Osteoblast (primary cell): ENCODE measurements at regions not wholly inside any gene's neighbourhood (a gene's known extent, or its start where the extent isn't known, plus 50 kb on each side); places are given as distances from the start of the nearest gene placed in this dataset.
A peak's percentile ranks its signal among the peaks of the same experiment; 100 is the strongest.

Source experiments
- DNase-seq: peaks from one replicate; pipeline ENCODE4 v3.0.0; 2011; ENCODE audit warnings: low spot score, mixed read lengths; ENCODE audit not compliant: insufficient read length; ENCODE audit errors: missing footprints
- H2AFZ ChIP-seq: 2 replicates; pipeline ENCODE4 v1.6.0; 2011; ENCODE audit warnings: mild to moderate bottlenecking, low read length
- H3K27ac ChIP-seq: 2 replicates; pipeline ENCODE4 v1.5.1; 2011; ENCODE audit warnings: mild to moderate bottlenecking, low read depth, low read length, moderate library complexity
- H3K27me3 ChIP-seq: 2 replicates; pipeline ENCODE4 v1.6.0; 2012; ENCODE audit warnings: mild to moderate bottlenecking, control low read depth, inconsistent platforms, low read length, moderate library complexity; ENCODE audit not compliant: insufficient read depth
- H3K36me3 ChIP-seq: 2 replicates; pipeline ENCODE4 v1.5.1; 2011; ENCODE audit warnings: mild to moderate bottlenecking, low read length, control low read depth, moderate library complexity; ENCODE audit not compliant: insufficient read depth
- H3K4me1 ChIP-seq: 2 replicates; pipeline ENCODE4 v1.5.1; 2011; ENCODE audit warnings: mild to moderate bottlenecking, low read length, control low read depth, moderate library complexity; ENCODE audit not compliant: insufficient read depth
- H3K4me2 ChIP-seq: 2 replicates; pipeline ENCODE4 v1.6.0; 2011; ENCODE audit warnings: mild to moderate bottlenecking, low read length; ENCODE audit not compliant: insufficient read depth
- H3K4me3 ChIP-seq: fragments of 200-600 bp; sonication (generic); 3 replicates; pipeline ENCODE4 v1.5.1; 2012; ENCODE audit warnings: mild to moderate bottlenecking, low read length, inconsistent platforms; ENCODE audit not compliant: insufficient read depth
- H3K79me2 ChIP-seq: 2 replicates; pipeline ENCODE4 v1.6.0; 2012; ENCODE audit warnings: mild to moderate bottlenecking, low read length, control low read depth, inconsistent platforms; ENCODE audit not compliant: insufficient read depth
- H3K9me3 ChIP-seq: 2 replicates; pipeline ENCODE4 v1.5.1; 2011; ENCODE audit warnings: low read depth, low read length, control low read depth
- H4K20me1 ChIP-seq: 2 replicates; pipeline ENCODE4 v1.6.0; 2012; ENCODE audit warnings: mild to moderate bottlenecking, low read length, control low read depth; ENCODE audit not compliant: insufficient read depth
- CTCF ChIP-seq: IDR thresholded peaks from 2 replicates; pipeline ENCODE4 v1.5.1; 2011; ENCODE audit warnings: mild to moderate bottlenecking, low read depth, low read length, moderate library complexity; ENCODE audit errors: extremely low read depth

- no peaks in the 10 kb centered on the region for H4K20me1 ChIP-seq
- no peak for DNase-seq
- no peak overlapping the region for H3K4me2 ChIP-seq
- H3K4me1 ChIP-seq = no peaks in the 10 kb centered on the region
- no peaks in the 10 kb centered on the region for H3K9me3 ChIP-seq
- H2AFZ ChIP-seq = no peak overlapping the region
- no peak overlapping the region for H3K4me3 ChIP-seq
- no peak overlapping the region for H3K27ac ChIP-seq
- TF ChIP-seq CTCF = no peak
- no peaks in the 10 kb centered on the region for H3K36me3 ChIP-seq
- H3K27me3 ChIP-seq = no peaks in the 10 kb centered on the region
- no peaks in the 10 kb centered on the region for H3K79me2 ChIP-seq
Measured at GRCh38 chr2:16763493-16763899, 97.9 kb upstream of the CYRIA start.

GRCh38 chr2:16763056-16763455, 97.4 kb upstream of the CYRIA start:
- Histone ChIP-seq H3K4me3 (no peak overlapping the region), H3K27ac (no peak overlapping the region), H3K27me3 (no peaks in the 10 kb centered on the region), H2AFZ (no peak overlapping the region), H3K4me1 (no peaks in the 10 kb centered on the region), H3K9me3 (no peaks in the 10 kb centered on the region), H4K20me1 (no peaks in the 10 kb centered on the region), H3K79me2 (no peaks in the 10 kb centered on the region), H3K36me3 (no peaks in the 10 kb centered on the region), H3K4me2 (no peak overlapping the region)
- DNase-seq = no peak
- TF ChIP-seq CTCF = no peak

- H3K27ac ChIP-seq = no peak overlapping the region
- H2AFZ ChIP-seq = no peak overlapping the region
- H3K4me1 ChIP-seq = no peaks in the 10 kb centered on the region
- no peaks in the 10 kb centered on the region for H3K79me2 ChIP-seq
- no peak overlapping the region for H3K4me3 ChIP-seq
- no peak overlapping the region for H3K4me2 ChIP-seq
- no peaks in the 10 kb centered on the region for H3K27me3 ChIP-seq
- H3K36me3 ChIP-seq = no peaks in the 10 kb centered on the region
- no peaks in the 10 kb centered on the region for H4K20me1 ChIP-seq
- no peak for TF ChIP-seq CTCF
- no peak for DNase-seq
- H3K9me3 ChIP-seq = no peaks in the 10 kb centered on the region
Measured at GRCh38 chr2:16760426-16760825, 94.8 kb upstream of the CYRIA start.

- Histone ChIP-seq H3K4me2 (no peak overlapping the region), H3K79me2 (no peaks in the 10 kb centered on the region), H2AFZ (no peak overlapping the region), H4K20me1 (no peaks in the 10 kb centered on the region), H3K4me3 (no peak overlapping the region), H3K36me3 (no peaks in the 10 kb centered on the region), H3K27me3 (no peaks in the 10 kb centered on the region), H3K9me3 (no peaks in the 10 kb centered on the region), H3K4me1 (no peaks in the 10 kb centered on the region), H3K27ac (no peak overlapping the region)
- peak; percentile 60 for DNase-seq
- TF ChIP-seq CTCF = peak; percentile 83
Measured at GRCh38 chr2:16756831-16757644, 91.4 kb upstream of the CYRIA start.
